NCI-H526 (cell line): ENCODE measurements at regions not wholly inside any gene's neighbourhood (a gene's known extent, or its start where the extent isn't known, plus 50 kb on each side); places are given as distances from the start of the nearest gene placed in this dataset.

Experiments
- DNase-seq, 2 experiments: peaks; one replicate each; lab custom pipeline; 2025; lab: John Stamatoyannopoulos, UW

GRCh38 chr17:33642002-33642401 is 348.9 kb upstream of the ASIC2 start:
- DNase-seq: no peak

DNA sequence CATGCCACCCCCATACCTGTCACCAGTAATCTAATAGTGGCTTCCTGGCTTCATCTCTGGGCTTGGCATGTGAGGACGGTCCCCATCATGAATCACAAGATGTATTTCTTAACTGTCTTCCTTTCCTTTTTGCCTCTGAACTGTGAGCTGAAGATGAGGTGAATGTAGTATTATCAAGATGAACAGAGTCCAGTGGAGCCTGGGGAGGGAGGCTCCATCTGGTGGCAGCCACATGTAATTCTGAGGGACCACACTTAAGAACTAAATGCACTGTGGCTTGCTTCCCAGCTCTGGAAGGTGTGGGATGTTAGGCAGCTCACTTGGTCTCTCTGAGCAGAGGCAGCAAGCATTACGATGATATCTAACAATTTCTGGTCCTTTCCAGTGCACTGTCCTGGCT is 354.9 kb upstream of the ASIC2 start:
- DNase-seq: peak in 1 of 2 experiments; percentile 31

- DNase-seq: no peak
Measured at GRCh38 chr17:33650304-33650703, 357.2 kb upstream of the ASIC2 start.

GRCh38 chr17:33651686-33652085 is 358.6 kb upstream of the ASIC2 start:
- peak in 1 of 2 experiments; percentile 32 for DNase-seq

DNA sequence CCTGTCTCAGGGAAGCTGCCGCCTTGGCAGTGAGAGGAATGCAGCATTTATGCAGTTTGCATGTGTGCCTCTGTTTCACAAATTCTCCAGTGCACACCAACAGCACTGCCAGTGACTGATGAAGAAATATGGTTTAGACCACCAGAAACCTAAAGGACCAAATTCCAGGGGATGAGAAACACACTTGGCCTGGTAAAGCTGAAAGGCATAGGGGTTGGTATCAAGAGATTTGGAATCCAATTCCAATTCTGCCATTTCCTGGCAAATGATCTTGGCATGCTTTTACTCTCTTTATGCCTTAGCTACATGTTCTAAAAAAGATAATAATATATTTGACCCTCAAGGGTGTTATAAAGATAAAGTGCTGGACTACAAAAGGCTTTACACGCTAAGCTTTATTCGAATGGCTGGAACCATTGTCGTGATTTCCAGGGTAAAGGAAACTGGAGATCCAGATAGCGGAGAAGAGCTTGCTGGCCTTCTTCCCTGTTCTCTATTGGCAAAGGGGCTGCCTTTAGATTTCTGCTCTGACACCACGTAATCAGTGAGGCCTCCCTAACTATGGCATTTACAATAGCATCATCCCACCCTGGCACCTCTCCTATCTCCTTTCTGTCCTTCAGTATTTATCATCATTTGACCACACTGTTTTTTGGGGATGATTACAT is 359.8 kb upstream of the ASIC2 start:
- DNase-seq: no peak

GRCh38 chr17:33653399-33653788 is 360.3 kb upstream of the ASIC2 start:
- DNase-seq: no peak

DNA sequence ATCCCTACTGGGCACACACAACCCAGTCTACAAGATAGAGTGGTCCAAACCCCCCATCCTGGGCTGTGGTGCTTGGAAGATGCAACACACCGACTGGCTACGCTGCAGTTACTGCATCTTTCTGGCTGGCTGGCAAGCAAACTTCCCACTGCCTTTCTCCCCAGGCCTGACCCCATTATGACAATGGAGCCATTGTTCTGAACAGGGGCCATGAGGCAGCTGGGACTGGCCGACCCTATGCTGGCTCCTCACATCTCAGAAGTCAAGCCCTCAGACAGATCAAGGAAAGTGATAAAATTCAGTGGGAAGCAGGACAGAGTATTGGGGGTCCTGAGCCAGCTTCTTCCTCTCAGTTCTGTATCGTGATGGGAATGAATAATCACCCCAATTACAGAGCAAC is 364.1 kb upstream of the ASIC2 start:
- peak in 1 of 2 experiments; percentile 44 for DNase-seq

DNA sequence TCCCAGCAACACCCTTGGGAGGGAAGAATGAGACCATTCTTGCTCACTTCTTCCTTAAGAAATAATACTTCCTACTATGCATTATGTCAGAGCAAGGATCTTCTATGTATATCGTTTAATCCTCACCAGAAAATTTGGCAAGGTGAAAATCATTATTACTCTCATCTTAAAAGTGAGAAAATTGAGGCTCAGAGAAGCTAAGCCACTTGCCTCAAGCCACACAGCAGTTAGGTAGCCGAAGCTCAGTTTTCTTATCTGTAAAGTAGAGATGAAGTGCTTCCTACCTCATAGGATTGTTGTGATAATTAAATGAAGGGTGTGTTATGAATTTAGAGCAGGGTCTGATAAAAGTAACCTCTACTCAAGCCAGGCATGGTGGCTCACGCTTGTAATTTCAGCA is 368.9 kb upstream of the ASIC2 start:
- no peak for DNase-seq

DNA sequence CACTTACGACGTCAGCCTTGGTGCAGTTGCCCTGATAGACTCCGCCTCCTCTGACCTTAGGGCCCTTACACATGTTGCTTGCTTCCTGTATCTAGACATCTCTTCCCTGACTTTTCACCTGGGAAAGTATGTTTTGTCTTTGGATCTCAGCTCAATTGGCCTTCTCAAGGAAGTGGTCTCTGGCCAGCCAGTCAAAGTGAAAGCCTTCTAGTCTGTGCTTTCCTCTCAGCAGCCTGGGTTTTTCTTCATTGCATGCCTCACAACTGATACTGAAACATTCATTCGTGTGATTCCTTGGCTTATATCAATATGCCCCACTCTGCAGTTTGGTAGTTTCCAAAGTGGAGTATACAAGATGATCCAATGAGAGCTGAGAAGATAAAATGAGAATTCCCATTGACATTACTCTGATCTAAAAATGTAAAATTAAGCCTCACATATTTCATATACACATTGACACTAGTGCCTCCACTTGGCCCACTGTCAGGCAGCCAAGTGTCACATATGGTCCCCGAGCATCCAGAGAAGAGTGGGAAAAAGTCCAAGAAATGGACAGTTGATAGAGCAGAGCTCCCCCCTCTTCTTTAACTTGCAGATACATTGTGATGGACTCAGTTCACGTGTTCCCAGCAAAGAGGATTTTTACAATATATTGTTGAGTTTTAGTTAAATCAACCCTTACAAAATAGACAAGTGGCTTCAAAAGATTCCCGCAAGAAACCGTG is 371.2 kb upstream of the ASIC2 start:
- DNase-seq: no peak

- DNase-seq: no peak
Measured at GRCh38 chr17:33667052-33667509, 374.0 kb upstream of the ASIC2 start.

DNA sequence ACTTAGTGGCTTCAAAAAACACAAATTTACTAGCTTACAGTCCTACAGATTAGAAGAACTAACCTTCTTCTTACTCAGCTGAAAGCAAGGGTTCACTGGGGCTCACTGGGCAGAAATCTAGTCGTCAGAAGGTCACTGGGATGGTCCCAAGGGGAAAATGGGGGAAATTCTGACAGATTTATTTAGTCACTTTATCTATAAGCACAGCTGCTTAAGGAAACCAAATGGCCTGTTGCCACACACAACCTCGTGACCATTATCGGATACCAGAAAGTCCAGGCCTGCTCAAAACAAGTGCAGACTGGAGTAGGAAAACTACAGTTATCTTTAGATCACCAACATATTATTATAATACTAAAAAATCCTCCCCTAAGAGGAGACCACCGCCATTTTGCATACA is 374.6 kb upstream of the ASIC2 start:
- DNase-seq: no peak

DNA sequence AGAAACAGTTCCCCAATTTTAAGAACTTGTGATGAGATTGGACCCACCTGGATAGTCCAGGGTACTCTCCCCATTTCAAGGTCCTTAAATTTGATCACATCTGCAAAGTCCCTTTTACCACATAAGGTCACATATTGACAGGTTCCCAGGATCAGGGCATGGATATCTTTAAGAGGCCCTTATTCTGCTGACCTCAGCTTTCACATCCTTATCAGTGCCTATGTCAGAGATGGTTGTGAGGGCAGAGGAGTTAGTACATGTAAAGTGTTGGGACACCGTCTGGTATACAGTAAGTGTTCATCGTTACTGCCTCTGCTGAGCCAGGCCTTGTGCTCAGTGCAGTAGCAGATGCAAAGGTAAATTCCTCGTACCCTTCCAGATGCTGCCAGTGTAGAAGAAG is 375.4 kb upstream of the ASIC2 start:
- no peak for DNase-seq

DNA sequence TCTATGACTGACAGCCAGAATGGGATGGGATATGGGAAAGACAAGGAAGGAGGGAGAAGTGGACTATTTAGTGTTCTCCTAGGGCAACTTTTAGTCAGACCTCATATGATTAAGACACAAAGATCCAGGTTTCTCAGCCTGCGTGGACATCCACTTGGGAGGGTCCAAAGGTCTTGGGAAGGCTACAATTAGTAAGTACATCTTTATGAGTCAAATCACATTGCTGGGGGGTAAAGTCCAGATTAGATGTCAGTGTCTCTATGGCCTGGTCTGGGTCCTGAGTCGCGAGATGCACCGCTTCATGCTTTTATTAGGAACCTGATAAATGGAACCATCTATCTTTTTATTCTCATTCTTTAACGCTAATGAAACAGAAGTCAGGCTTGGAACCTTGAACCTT is 378.4 kb upstream of the ASIC2 start:
- DNase-seq: no peak

GRCh38 chr17:33674685-33675084 is 381.6 kb upstream of the ASIC2 start:
- DNase-seq: peak; percentile 26 to 63

- no peak for DNase-seq
Measured at GRCh38 chr17:33676444-33676843, 383.3 kb upstream of the ASIC2 start.

DNA sequence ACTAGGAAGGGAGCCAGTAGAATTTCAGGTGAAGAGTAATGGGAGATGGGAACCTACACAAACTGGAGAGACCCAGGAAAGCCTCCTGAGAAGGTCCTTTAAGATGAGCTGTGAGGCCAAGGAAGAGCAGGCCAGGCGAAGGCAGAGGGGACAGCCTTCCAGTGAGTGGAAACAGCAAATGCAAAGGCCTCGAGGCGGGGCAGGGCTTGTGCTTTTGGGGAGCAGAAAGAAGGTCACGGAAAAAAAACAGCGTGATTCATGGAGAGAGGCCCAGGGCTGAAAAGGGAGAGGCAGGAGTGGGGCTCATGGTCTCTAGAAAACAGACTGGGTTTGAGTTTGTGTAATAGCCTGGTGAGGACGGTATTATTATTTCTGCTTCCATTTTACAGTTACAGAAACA is 386.5 kb upstream of the ASIC2 start:
- DNase-seq: no peak

- DNase-seq: no peak
Measured at GRCh38 chr17:33680472-33680871, 387.4 kb upstream of the ASIC2 start.

DNA sequence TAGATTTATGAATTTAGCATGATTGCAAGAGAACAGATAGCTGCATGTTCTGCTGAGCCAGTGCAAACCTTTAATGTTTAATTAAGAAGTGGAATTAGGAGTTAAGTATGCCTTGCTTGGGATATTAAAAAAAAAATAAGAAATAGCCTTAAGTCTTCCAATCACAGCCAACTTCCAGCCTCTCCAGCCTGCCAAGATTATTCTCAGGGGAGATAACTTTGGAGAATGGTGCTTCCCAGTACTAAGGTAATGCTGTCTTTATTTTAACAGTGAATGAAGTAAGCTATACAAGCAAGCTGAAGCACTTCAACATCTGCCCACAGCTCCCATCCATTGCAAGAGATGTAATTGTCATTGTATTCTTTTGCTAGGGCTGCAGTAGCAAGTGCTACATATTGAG is 389.5 kb upstream of the ASIC2 start:
- DNase-seq: no peak

GRCh38 chr17:33684735-33685134 is 391.6 kb upstream of the ASIC2 start:
- no peak for DNase-seq

DNA sequence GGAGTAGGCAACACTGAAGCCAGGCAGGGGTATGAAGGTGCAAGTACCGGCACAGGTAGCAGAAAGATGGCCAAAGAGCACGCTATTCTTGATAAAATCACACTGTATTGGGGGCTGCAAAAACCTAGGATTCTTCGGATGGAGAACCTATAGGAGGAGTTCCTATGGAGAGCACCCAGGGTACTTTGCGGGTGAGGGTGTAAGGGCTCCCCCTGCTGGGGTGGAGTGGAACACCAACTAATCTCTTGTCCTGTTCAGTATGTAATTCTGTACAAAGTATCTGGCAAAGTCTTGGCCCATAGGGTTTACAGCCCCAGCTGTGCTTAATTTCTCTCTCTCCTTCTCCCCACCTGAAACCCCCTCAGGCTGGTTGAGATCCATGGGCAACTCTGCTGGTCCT is 393.1 kb upstream of the ASIC2 start:
- DNase-seq: peak in 1 of 2 experiments; percentile 10

GRCh38 chr17:33687831-33688230 is 394.7 kb upstream of the ASIC2 start:
- DNase-seq: no peak

- DNase-seq: no peak
Measured at GRCh38 chr17:33688771-33689170, 395.7 kb upstream of the ASIC2 start.

- DNase-seq: peak in 1 of 2 experiments; percentile 1
Measured at GRCh38 chr17:33689725-33690124, 396.6 kb upstream of the ASIC2 start.

DNA sequence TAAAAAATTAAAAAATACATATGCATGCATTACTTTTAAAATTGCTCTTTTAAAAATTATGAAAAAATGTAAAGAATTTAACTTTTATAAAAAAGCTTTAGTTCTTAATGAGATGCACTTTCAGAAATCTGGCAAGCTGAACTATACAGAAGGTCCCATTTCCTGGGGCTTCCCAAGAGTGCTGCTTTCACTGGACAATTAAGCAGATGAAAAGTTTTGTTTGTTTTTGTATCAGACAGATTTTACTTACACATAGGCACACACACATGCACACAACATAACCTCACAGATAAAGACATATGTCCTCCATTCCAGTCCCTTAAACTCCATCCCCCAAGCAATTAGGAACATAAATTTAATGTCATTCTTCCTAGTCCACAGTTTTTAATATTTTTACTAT is 402.3 kb upstream of the ASIC2 start:
- DNase-seq: no peak
